ENCODE measurements at regions not wholly inside any gene's neighbourhood (a gene's known extent, or its start where the extent isn't known, plus 50 kb on each side); places are given as distances from the start of the nearest gene placed in this dataset.
"Not testable (repeated sequence)": the region's sequence is repeated elsewhere in the genome, so short reads cannot be mapped to it uniquely, and the experiment has no call there.

DNA sequence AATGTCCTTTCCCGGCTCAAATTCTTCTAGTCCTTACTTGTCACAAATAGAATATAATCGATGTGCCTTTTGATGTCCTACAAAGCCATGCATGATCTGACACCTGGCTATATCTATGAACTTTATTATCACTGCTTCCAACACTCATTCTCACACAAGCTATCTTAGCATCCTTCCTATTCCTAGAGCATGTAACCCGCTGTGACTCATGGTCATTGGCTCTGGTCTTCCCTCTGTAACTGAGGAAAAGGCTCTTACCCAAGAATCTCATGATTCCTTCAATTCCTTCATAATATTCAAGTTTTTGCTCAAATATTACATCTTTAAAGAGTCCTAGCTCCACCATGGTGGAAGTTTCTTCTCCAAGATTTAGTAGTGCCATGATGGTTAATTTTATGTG lies 480.0 kb upstream of the PAPPA start:
- 96% methylated on average over 3 of the region's 3 CpGs for WGBS
- Histone ChIP-seq H3K4me1 (ENCODE audit: insufficient read depth, low read length) (no peaks in the 10 kb centered on the region; the same call in 1 of the 2 replicates), H3K9me3 (ENCODE audit: insufficient read depth, low read depth, low read length) (peaks cover 11% of the 10 kb centered on the region; the same call in 1 of the 2 replicates), H3K27me3 (ENCODE audit: insufficient read depth, low read length) (no peaks in the 10 kb centered on the region), H3K27ac (ENCODE audit: low read depth, low read length) (no peak overlapping the region), H3K36me3 (ENCODE audit: insufficient read depth, low read length) (no peaks in the 10 kb centered on the region), H3K9ac (ENCODE audit: low read depth, low read length) (no peak overlapping the region), H3K4me3 (ENCODE audit: low read length) (no peak overlapping the region)

DNA sequence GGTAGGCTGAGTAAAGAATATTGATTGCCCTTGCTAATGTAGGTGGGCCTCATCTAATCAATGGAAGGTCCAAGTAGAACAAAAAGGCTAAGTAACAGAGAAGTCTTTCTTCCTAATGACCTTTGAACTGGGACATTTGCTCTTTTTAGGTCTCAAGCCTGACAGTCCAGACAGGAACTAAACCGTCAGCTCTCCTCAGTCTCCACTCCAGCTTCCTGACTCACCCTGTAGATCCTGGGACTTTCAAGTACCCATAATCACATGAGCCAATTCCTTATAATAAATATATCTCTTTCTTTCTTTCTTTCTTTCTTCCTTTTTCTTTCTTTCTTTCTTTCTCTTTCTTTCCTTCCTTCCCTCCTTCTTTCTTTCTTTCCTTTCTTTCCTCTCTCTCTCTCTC lies 479.5 kb upstream of the PAPPA start:
- H3K27ac ChIP-seq (ENCODE audit: low read depth, low read length), result no peak overlapping the region
- no peak overlapping the region for H3K9ac ChIP-seq (ENCODE audit: low read depth, low read length)
- no peak overlapping the region for H3K4me3 ChIP-seq (ENCODE audit: low read length)
- peaks cover 11% of the 10 kb centered on the region; the same call in 1 of the 2 replicates for H3K9me3 ChIP-seq (ENCODE audit: insufficient read depth, low read depth, low read length)
- 46% methylated on average over 1 of the region's 1 CpG for WGBS
- no peaks in the 10 kb centered on the region for H3K27me3 ChIP-seq (ENCODE audit: insufficient read depth, low read length)
- H3K36me3 ChIP-seq (ENCODE audit: insufficient read depth, low read length), result no peaks in the 10 kb centered on the region
- H3K4me1 ChIP-seq (ENCODE audit: insufficient read depth, low read length), result no peaks in the 10 kb centered on the region; the same call in 1 of the 2 replicates

DNA sequence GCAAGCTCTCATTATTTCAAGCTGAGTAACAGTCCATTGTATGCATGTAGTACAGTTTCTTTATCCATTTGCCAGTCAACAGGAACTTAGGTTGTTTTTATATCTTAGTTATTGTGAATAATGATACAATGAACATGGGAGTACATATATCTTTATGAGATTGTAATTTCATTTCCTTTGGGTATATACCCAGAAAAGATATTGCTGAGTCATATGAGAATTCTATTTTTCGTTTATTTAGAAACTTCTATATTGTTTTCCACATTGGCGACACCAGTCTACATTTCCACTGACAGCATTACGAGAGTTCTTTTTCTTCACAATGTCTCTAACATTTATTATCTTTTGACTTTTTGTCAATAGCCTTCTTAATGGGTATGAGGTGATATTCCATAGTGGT lies 477.8 kb upstream of the PAPPA start:
- H3K36me3 ChIP-seq (ENCODE audit: insufficient read depth, low read length), result no peaks in the 10 kb centered on the region
- H3K27me3 ChIP-seq (ENCODE audit: insufficient read depth, low read length), result no peaks in the 10 kb centered on the region
- H3K4me3 ChIP-seq (ENCODE audit: low read length), result no peak overlapping the region
- peaks cover 11% of the 10 kb centered on the region; the same call in 1 of the 2 replicates for H3K9me3 ChIP-seq (ENCODE audit: insufficient read depth, low read depth, low read length)
- H3K9ac ChIP-seq (ENCODE audit: low read depth, low read length), result no peak overlapping the region
- 96% methylated on average over 3 of the region's 3 CpGs for WGBS
- H3K4me1 ChIP-seq (ENCODE audit: insufficient read depth, low read length), result no peaks in the 10 kb centered on the region; the same call in 1 of the 2 replicates
- H3K27ac ChIP-seq (ENCODE audit: low read depth, low read length), result no peak overlapping the region

DNA sequence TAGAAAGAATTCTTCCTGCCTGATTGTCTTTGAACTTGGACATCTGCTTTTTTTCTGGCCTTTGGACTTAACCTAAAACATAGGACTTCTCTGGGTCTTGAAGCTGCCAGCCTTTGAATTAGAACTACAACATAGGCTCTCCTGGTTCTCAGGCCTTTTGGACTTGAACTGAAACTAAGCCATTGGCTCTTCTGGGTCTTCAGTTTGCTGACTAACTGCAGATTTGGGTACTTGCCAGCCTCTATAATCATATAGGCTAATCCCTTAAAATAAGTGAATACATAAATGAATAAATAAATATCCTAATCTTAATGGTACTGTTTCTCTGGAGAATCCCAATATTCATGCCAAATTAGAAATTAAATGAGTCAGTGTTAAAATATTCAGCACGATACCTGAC lies 473.4 kb upstream of the PAPPA start:
- Histone ChIP-seq H3K36me3 (ENCODE audit: insufficient read depth, low read length) (no peaks in the 10 kb centered on the region), H3K4me3 (ENCODE audit: low read length) (no peak overlapping the region), H3K9me3 (ENCODE audit: insufficient read depth, low read depth, low read length) (peaks cover 11% of the 10 kb centered on the region; the same call in 1 of the 2 replicates), H3K27me3 (ENCODE audit: insufficient read depth, low read length) (no peaks in the 10 kb centered on the region), H3K4me1 (ENCODE audit: insufficient read depth, low read length) (no peaks in the 10 kb centered on the region; the same call in 1 of the 2 replicates), H3K9ac (ENCODE audit: low read depth, low read length) (no peak overlapping the region), H3K27ac (ENCODE audit: low read depth, low read length) (no peak overlapping the region)
- WGBS, result 100% methylated on average over 1 of the region's 1 CpG

DNA sequence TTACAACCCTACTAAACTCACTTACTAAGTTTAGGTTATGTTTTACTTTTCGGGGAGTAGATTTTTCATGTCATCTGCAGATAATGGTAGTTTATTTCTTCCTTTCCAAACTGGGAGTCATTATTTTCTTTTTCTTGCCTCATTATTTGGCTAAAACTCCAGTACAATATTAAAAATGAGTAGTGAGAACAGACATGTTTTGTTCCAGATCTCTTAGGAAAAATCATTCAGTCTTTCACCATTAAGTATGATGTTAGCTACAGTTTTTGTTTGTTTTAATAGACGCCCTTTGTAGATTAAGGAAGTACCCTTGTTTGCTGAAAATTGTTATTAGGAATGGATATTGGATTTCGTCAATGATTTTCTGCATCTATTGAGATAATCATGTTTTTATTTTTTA lies 472.0 kb upstream of the PAPPA start:
- no peaks in the 10 kb centered on the region; the same call in 1 of the 2 replicates for H3K4me1 ChIP-seq (ENCODE audit: insufficient read depth, low read length)
- H3K27ac ChIP-seq (ENCODE audit: low read depth, low read length), result no peak overlapping the region
- peaks cover 8% of the 10 kb centered on the region; the same call in 1 of the 2 replicates for H3K9me3 ChIP-seq (ENCODE audit: insufficient read depth, low read depth, low read length)
- H3K36me3 ChIP-seq (ENCODE audit: insufficient read depth, low read length), result no peaks in the 10 kb centered on the region
- WGBS, result 94% methylated on average over 2 of the region's 3 CpGs
- H3K9ac ChIP-seq (ENCODE audit: low read depth, low read length), result no peak overlapping the region
- no peaks in the 10 kb centered on the region for H3K27me3 ChIP-seq (ENCODE audit: insufficient read depth, low read length)
- H3K4me3 ChIP-seq (ENCODE audit: low read length), result no peak overlapping the region

DNA sequence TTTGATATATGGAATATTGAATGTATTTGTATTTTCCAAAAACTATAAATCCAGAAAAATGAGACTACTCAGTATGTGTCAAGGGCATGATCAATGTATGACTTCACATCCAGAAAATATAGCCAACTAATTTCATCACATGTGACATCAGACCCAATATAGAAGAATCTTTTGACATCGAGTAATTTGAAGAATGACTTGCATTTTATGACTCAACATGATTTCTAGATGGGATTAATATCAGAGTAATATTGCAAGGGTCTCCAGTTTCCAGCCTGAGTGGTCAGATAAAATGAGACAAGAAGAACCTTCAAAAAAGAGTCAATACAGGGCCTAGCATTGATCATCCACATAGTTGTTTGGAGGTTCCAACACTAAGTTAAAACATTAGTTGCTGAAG lies 467.5 kb upstream of the PAPPA start:
- H3K9me3 ChIP-seq (ENCODE audit: insufficient read depth, low read depth, low read length), result no peaks in the 10 kb centered on the region
- no peak overlapping the region for H3K4me3 ChIP-seq (ENCODE audit: low read length)
- no peaks in the 10 kb centered on the region for H3K27me3 ChIP-seq (ENCODE audit: insufficient read depth, low read length)
- no peaks in the 10 kb centered on the region for H3K4me1 ChIP-seq (ENCODE audit: insufficient read depth, low read length)
- H3K36me3 ChIP-seq (ENCODE audit: insufficient read depth, low read length), result no peaks in the 10 kb centered on the region
- WGBS, result 87% methylated on average over 1 of the region's 1 CpG
- no peak overlapping the region for H3K9ac ChIP-seq (ENCODE audit: low read depth, low read length)
- no peak overlapping the region for H3K27ac ChIP-seq (ENCODE audit: low read depth, low read length)

DNA sequence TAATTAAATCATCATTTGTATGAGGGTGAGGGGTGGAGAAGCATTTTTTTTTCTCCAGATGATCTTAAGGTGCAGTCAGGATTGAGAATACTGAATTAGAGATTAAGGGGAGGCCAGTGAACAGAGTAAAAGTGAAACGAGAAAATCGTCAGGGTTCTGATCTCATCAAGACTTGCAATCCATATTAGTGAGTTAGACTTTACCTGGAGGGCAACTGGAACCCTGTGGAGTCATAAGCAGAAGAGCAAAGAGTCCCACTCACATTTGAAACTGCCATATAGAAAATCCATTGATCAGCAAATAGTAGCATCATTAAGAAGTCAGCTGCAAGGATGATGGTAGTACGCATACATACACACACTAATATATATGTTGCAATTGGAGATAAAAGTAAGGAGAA lies 466.2 kb upstream of the PAPPA start:
- H3K36me3 ChIP-seq (ENCODE audit: insufficient read depth, low read length), result no peaks in the 10 kb centered on the region
- H3K27me3 ChIP-seq (ENCODE audit: insufficient read depth, low read length), result no peaks in the 10 kb centered on the region
- no peaks in the 10 kb centered on the region for H3K4me1 ChIP-seq (ENCODE audit: insufficient read depth, low read length)
- WGBS, result 87% methylated on average over 2 of the region's 3 CpGs
- H3K9me3 ChIP-seq (ENCODE audit: insufficient read depth, low read depth, low read length), result no peaks in the 10 kb centered on the region
- H3K27ac ChIP-seq (ENCODE audit: low read depth, low read length), result no peak overlapping the region
- H3K4me3 ChIP-seq (ENCODE audit: low read length), result no peak overlapping the region
- H3K9ac ChIP-seq (ENCODE audit: low read depth, low read length), result no peak overlapping the region

DNA sequence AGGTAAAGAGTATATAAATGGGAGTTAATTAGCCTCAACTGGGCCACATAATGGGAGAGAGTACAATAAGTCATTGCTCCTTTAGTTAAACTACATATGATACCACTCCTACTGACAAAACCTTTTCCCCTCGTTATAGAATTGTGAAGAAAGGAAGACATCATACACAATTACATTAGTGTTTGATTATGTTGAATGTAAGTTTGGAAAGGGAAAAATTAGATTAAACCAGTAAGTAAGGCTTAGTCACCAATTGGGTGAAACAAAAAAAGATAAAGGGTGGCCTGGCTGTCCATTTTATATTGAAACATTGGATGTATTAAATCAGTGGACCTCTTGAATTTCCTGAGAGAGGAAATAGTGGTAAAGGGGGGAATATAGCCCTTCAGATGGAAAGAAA lies 464.3 kb upstream of the PAPPA start:
- Histone ChIP-seq H3K9ac (ENCODE audit: low read depth, low read length) (no peak overlapping the region), H3K9me3 (ENCODE audit: insufficient read depth, low read depth, low read length) (no peaks in the 10 kb centered on the region), H3K36me3 (ENCODE audit: insufficient read depth, low read length) (no peaks in the 10 kb centered on the region), H3K4me3 (ENCODE audit: low read length) (no peak overlapping the region), H3K27me3 (ENCODE audit: insufficient read depth, low read length) (no peaks in the 10 kb centered on the region), H3K27ac (ENCODE audit: low read depth, low read length) (no peak overlapping the region), H3K4me1 (ENCODE audit: insufficient read depth, low read length) (no peaks in the 10 kb centered on the region)
- WGBS, result no CpG with 5 or more reads among the region's 1 CpG

DNA sequence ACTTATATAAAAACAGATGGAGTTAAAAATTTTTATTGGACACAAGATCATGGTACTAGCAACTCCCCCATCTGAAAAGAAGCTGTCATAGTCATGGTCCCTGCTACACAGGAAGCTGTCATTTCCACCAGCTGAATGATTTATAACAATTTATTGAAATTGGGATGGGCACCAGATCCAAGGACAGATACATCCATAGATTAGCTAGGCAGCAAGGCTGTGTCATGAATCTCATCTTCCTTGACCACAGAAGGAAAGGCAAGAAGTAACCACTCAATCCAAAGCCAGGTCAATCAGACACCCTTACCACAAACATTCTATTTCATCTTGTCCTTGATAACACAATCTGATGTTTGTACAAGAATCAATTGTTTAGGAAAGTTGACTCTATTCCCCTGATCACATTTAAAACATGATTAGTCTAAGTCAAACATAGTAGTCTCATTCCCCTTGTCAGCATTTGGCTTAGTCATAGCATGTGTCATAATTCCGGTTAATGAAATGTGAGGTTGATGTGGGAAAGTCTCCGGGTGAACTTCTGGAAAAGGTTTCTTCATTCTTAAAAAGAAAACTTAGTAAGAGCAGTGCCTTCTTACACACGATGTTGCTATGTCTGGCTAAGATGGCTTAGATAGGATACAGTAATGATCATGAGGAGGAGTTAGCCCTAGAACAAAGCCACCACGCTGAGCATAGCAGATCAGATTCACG lies 462.6 kb upstream of the PAPPA start:
- Histone ChIP-seq H3K4me1 (ENCODE audit: insufficient read depth, low read length) (no peaks in the 10 kb centered on the region), H3K36me3 (ENCODE audit: insufficient read depth, low read length) (no peaks in the 10 kb centered on the region), H3K4me3 (ENCODE audit: low read length) (no peak overlapping the region), H3K9me3 (ENCODE audit: insufficient read depth, low read depth, low read length) (no peaks in the 10 kb centered on the region), H3K27me3 (ENCODE audit: insufficient read depth, low read length) (no peaks in the 10 kb centered on the region), H3K9ac (ENCODE audit: low read depth, low read length) (no peak overlapping the region), H3K27ac (ENCODE audit: low read depth, low read length) (no peak overlapping the region)
- WGBS, result 86% methylated on average over 5 of the region's 5 CpGs

DNA sequence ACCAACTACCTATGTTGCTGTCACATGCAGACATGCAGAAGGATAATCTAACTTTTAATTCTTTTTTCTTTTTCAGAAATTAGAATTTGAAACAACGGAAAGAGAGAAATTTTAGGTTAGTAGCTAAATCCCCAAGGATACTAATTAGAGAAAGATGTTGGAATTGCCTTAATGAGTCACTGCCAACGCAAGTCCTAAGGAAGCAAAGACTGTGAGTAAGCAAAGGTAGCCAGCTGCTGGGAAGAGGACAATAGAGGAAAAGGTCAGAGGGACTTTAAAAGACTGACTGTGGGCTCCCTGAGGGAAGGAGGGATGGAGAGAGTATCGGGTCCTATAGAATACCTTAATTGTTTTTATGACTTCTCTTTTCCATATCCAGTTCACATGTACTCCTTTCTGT lies 461.9 kb upstream of the PAPPA start:
- no peak overlapping the region for H3K4me3 ChIP-seq (ENCODE audit: low read length)
- WGBS, result 80% methylated on average over 3 of the region's 3 CpGs
- H3K27me3 ChIP-seq (ENCODE audit: insufficient read depth, low read length), result no peaks in the 10 kb centered on the region
- H3K36me3 ChIP-seq (ENCODE audit: insufficient read depth, low read length), result no peaks in the 10 kb centered on the region
- no peaks in the 10 kb centered on the region for H3K9me3 ChIP-seq (ENCODE audit: insufficient read depth, low read depth, low read length)
- H3K9ac ChIP-seq (ENCODE audit: low read depth, low read length), result no peak overlapping the region
- H3K4me1 ChIP-seq (ENCODE audit: insufficient read depth, low read length), result no peaks in the 10 kb centered on the region
- no peak overlapping the region for H3K27ac ChIP-seq (ENCODE audit: low read depth, low read length)

DNA sequence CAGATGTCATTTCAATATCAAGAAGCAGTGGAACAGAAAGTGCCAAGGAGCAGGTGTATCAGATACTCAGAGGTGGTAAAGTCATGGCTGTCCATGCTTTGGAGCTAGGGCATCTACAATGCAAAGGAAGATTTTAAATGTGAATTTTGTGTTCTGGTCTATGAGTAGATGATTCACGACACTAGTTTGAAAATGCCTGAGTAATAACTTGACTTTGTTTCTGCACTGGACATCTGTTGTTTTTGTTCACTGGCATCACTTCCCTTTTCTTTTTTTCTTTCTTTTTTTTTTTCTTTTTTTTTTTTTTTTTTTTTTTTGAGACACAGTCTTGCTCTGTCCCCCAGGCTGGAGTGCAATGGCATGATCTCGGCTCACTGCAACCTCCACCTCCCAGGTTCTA lies 460.7 kb upstream of the PAPPA start:
- not testable (repeated sequence) for H3K9ac ChIP-seq (ENCODE audit: low read depth, low read length); H3K36me3 ChIP-seq (ENCODE audit: insufficient read depth, low read length); H3K27me3 ChIP-seq (ENCODE audit: insufficient read depth, low read length); H3K27ac ChIP-seq (ENCODE audit: low read depth, low read length); H3K4me1 ChIP-seq (ENCODE audit: insufficient read depth, low read length); H3K9me3 ChIP-seq (ENCODE audit: insufficient read depth, low read depth, low read length); H3K4me3 ChIP-seq (ENCODE audit: low read length)
- WGBS, result 93% methylated on average over 2 of the region's 2 CpGs

DNA sequence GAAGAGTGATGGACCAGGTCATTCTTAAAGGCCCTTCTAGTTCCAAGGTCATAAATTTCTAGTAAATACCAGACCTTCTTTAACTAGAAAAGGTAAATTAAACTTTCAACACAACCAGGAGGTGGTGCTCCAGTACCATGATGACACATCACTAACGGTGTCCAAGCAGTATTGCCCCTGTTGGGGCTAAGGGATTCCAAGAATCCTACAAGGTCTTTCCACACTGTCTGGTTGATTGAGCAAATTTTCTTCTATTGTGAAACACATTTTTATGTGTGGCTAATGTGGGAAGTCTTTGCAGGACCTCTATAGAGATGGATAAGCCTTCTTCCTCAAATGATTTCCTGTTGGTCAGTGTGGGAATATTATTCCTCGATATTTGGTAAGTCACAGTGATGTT lies 459.6 kb upstream of the PAPPA start:
- Histone ChIP-seq H3K9me3 (ENCODE audit: insufficient read depth, low read depth, low read length) (no peaks in the 10 kb centered on the region), H3K27me3 (ENCODE audit: insufficient read depth, low read length) (no peaks in the 10 kb centered on the region), H3K27ac (ENCODE audit: low read depth, low read length) (no peak overlapping the region), H3K4me1 (ENCODE audit: insufficient read depth, low read length) (no peaks in the 10 kb centered on the region), H3K4me3 (ENCODE audit: low read length) (no peak overlapping the region), H3K36me3 (ENCODE audit: insufficient read depth, low read length) (no peaks in the 10 kb centered on the region), H3K9ac (ENCODE audit: low read depth, low read length) (no peak overlapping the region)
- 63% methylated on average over 2 of the region's 2 CpGs for WGBS
